DOHH2 (cell line): ENCODE measurements at regions not wholly inside any gene's neighbourhood (a gene's known extent, or its start where the extent isn't known, plus 50 kb on each side); places are given as distances from the start of the nearest gene placed in this dataset.

Experiments
- CTCF ChIP-seq: fragments of 200-600 bp; sonication (generic); IDR thresholded peaks from one replicate; pipeline ENCODE4 v1.5.1; 2014; ENCODE audit warnings: antibody characterized with exemption, mild to moderate bottlenecking, low read depth, low read length; ENCODE audit not compliant: poor library complexity, severe bottlenecking
- EZH2phosphoT487 ChIP-seq: fragments of 200-600 bp; sonication (generic); IDR thresholded peaks from 2 replicates; pipeline ENCODE4 v1.6.1; 2017; ENCODE audit warnings: borderline replicate concordance, mild to moderate bottlenecking, antibody characterized with exemption, low read length, moderate library complexity, mixed read lengths

GRCh38 chr4:129394635-129395034 is 298.7 kb downstream of the C4orf33 start:
- no peak for TF ChIP-seq CTCF
- TF ChIP-seq EZH2phosphoT487: no peak
